ENCODE measurements at regions not wholly inside any gene's neighbourhood (a gene's known extent, or its start where the extent isn't known, plus 50 kb on each side); places are given as distances from the start of the nearest gene placed in this dataset.
A peak's percentile ranks its signal among the peaks of the same experiment; 100 is the strongest.

- no peak overlapping the region for H3K27ac Mint-ChIP-seq
- no peak for DNase-seq
These were observed 126.4 kb upstream of the OSMR start for GRCh38 chr5:38719403-38719802.

More at GRCh38 chr5:38719403-38719802, 126.4 kb upstream of the OSMR start:
- Histone ChIP-seq H2BK20ac (ENCODE audit: low read depth, low read length, poor library complexity, severe bottlenecking) (peak overlapping the region; percentile 61), H3K79me2 (ENCODE audit: insufficient read depth, low read length) (no peaks in the 10 kb centered on the region), H3K27me3 (ENCODE audit: insufficient read depth, low read length) (no peaks in the 10 kb centered on the region), H2AFZ (ENCODE audit: low read length) (no peak overlapping the region), H2BK120ac (ENCODE audit: low read depth, low read length, poor library complexity, severe bottlenecking) (no peak overlapping the region), H4K8ac (replicated peaks; ENCODE audit: insufficient read length, low read depth, low read length) (no peak overlapping the region), H3K4me1 (ENCODE audit: insufficient read depth, low read length) (no peaks in the 10 kb centered on the region), H4K5ac (ENCODE audit: insufficient read length, low read depth, low read length) (no peak overlapping the region), H3K9me3 (ENCODE audit: control insufficient read depth, low read depth, low read length) (no peaks in the 10 kb centered on the region), H3K4me2 (ENCODE audit: insufficient read depth, insufficient read length, low read length) (no peak overlapping the region), H3K4ac (ENCODE audit: low read depth, low read length) (no peak overlapping the region), H3K23me2 (ENCODE audit: insufficient read length, low read depth, low read length, poor library complexity, severe bottlenecking) (no peaks in the 10 kb centered on the region), H3K23ac (ENCODE audit: insufficient read length, low read depth, low read length) (no peak overlapping the region), H2BK12ac (ENCODE audit: insufficient read length, low read depth, low read length) (no peak overlapping the region), H3K79me1 (ENCODE audit: insufficient read depth, low read depth, low read length, poor library complexity, severe bottlenecking) (no peaks in the 10 kb centered on the region), H2AK5ac (ENCODE audit: insufficient read length, low read length) (no peak overlapping the region), H3K9ac (ENCODE audit: extremely low read depth, insufficient read length, low read length) (no peak overlapping the region), H3K27ac (ENCODE audit: insufficient read length, low read depth, low read length) (no peak overlapping the region), H3K56ac (ENCODE audit: insufficient read length, low read depth, low read length) (no peak overlapping the region), H4K91ac (ENCODE audit: insufficient read length, low read depth, low read length) (no peak overlapping the region), H3K14ac (ENCODE audit: insufficient read depth, low read length) (no peak overlapping the region), H3K18ac (ENCODE audit: insufficient read length, low read depth, low read length) (no peak overlapping the region), H2BK5ac (ENCODE audit: insufficient read length, low read length) (no peak overlapping the region), H3T11ph (ENCODE audit: low read length) (no peak overlapping the region), H4K20me1 (ENCODE audit: control insufficient read depth, insufficient read depth, insufficient read length) (no peaks in the 10 kb centered on the region), H2BK15ac (ENCODE audit: low read depth, low read length) (no peak overlapping the region)
- Mint-ChIP-seq H3K9me3 (no peaks in the 10 kb centered on the region), H3K4me1 (peaks cover 7 to 11% of the 10 kb centered on the region in 2 experiments), H3K27me3 (ENCODE audit: low read depth) (no peaks in the 10 kb centered on the region), H3K4me3 (no peak overlapping the region), H3K36me3 (ENCODE audit: insufficient read depth in 1 of 3, low read depth in 3 of 3) (no peaks in the 10 kb centered on the region)
- TF ChIP-seq CTCF (conservative IDR thresholded peaks at IDR 0.05), result no peak
- no CpG with 5 or more reads among the region's 1 CpG for WGBS (ENCODE audit: extremely low coverage, insufficient read length, low lambda C conversion rate)

Data from H9 (cell line).